GM18907 (cell line): ENCODE measurements at regions not wholly inside any gene's neighbourhood (a gene's known extent, or its start where the extent isn't known, plus 50 kb on each side); places are given as distances from the start of the nearest gene placed in this dataset.

Experiments used
- ATAC-seq: cut with Tn5 transposase; IDR thresholded peaks from one replicate; pipeline ENCODE4 v1.9.1; 2021; ENCODE audit warnings: mild to moderate bottlenecking, moderate library complexity; ENCODE audit not compliant: unreplicated experiment

DNA sequence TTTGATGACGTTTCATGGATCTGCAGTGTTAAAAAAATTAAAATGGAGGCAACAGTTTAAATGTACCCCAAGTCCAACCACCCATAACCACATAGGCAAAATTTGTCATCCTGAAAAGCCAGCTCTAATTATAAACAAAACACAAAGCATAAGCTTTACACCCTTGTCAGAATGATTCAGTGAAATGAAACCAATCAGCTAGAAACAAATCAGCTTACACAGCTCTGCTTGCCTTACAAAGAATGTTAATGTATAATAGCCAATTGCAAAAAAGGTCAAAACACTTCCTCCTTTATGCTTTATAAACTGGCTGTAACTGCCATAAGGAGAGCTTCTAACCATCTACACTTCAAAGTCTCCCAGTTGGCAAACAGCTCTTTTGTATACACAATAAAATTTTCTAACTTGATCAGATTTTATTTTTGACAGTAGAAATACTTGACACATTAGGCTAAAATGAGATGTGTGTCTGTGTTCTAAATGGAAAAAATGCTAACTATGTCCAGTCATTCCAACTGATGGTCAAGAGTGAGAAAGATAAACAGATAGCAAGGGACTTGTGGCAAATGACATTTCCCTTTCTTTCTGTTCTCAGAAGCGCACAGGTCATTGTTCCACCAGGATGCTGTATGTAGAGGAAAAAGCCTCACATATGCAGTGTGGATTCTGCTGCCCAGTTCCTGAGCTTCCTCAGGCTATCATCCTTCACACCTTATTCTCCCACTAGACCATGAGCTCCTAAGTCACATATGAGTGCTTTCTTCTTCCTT is 344.3 kb upstream of the ID4 start:
- ATAC-seq, result no peak

DNA sequence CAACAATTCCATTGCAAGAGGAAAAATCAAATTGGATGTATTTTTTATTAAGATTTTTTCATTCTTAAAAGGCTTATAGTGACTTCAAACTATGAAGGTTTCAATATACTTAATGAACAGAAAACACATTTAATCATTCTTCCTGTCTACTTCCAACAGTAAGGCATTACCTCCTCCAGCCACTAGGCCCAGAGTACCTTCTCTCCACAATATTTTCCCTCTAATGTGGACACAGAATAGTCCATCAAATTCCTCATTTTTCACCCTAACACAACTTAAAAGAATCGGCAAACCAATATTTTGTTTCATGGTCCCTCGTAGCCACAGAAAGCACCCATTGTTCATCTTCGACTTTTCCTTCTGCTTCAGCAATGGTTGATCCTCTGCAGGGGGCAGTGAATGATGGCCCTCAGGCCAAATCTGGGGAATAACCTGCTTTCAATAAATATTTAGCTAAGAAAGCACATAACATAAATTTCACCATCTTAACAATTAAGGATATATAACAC is 335.4 kb upstream of the ID4 start:
- no peak for ATAC-seq

DNA sequence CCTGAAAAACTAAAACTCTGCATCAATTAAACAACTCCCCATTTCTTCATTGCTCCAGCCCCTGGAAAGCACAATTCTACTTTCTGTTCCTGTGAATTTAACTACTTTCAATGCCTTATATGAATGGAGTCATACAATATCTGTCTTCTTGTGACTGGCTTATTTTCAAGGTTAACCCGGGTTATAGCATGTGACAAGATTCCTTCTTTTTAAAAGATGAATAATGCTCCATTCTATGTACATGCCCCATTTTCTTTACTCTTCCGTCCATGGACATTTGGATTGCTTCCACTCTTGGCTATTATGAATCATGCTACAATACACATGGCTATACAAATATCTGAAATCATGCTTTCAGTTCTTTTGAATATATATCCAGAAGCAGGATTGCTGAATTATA is 334.9 kb upstream of the ID4 start:
- ATAC-seq, result no peak

DNA sequence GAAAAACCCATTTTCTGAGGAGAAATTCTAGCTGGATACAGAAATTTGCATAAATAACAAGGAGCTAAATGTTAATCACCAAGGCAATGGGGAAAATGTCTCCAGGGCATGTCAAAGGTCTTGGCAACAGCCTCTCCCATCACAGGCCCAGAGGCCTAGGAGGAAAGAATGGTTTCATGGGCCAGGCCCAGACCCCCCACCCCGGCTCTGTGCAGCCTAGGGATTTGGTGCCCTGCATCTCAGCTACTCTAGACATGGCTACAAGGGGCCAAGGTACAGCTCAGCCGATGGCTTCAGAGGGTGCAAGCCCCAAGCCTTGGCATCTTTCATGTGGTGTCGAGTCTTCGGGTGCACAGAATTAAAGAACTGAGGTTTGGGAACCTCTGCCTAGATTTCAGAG is 321.2 kb upstream of the ID4 start:
- no peak for ATAC-seq

DNA sequence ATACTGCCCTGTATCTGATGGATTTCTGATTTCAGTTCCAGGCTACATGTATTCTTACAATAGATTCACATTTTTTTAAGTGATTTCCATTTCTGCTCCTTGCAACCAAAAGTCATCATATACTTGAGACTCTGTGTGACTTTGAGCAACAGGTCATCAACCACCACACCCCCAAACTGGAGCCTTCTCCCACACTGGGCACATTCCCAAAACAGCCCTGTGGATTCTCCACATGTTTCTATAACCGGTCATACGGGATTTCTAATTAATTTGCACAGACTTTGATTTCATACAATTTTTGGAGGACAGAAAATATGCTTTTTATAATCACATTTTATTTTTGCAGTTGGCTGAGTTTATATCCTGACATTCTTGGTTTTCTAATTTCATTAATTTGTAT is 317.2 kb upstream of the ID4 start:
- no peak for ATAC-seq

DNA sequence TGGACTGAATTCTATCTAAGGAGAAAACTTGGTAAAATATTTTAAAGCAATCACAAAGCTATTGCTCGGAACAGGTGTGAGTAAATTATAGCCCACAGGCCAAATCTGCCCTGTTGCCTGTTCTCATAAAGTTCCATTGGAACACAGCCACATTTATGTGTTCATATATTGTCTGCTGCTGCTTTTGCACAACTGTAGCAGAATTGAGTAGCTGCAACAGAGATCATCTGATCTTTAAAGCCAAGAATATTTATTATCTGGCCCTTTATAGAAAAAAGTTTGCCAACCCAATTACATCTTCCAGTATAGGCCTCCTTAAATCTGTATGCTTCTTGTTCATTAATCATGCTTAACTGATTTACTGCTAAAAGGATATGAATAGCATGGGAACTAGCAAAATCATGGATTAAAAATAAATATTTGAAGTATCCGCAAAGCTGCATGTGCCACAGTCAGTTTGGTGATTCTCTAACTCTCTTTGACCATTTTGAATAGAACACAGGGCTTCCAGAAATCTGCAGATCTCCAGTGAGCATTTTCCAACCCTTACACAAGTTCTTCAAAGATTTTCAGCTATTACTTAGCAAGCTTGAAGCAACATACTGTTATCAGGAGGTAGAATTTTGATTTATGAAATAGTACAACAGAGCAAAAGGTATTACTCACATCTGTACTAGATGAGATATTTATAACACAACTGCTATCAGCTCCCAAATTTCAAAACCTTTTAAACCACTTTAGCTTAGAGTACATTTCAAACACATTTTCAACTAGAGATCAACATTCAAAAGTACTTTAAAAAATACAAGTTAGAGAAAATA is 312.6 kb upstream of the ID4 start:
- no peak for ATAC-seq

DNA sequence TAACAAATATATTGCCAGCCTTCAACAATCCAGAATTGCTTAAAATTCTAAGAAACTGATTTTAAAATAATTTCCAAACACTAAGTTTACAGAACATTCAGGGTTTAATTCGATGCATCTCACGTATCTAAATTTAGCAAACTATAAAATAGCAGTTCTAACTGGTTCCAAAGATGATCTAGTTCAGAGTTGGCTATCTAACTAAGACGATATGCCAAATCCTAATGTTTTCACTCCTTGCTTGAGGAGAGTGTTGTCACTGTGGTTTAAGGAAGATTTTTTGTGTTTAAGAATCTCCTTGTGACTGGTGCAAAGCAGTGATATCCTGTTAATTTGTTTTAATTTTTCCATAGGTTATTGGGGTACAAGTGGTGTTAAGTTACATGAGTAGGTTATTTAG is 311.5 kb upstream of the ID4 start:
- ATAC-seq, result no peak

DNA sequence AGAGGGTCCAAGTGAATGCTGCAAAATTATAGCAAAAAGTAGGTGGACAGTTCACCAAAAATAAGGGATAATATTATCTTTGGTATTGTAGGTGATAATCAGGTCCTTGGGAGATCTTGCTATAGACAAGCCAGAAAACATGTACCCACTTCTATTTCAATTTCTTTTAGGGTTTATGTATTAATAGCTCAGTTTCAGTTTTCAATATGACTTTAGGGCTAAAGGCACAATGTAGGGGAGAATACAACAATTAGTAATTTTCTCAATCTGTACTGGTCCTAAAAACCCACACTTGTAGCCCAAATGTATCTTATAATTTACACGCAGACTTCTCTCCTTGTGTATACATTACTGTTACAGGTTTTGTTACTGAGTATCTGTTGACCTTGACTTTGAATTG is 307.0 kb upstream of the ID4 start:
- no peak for ATAC-seq

DNA sequence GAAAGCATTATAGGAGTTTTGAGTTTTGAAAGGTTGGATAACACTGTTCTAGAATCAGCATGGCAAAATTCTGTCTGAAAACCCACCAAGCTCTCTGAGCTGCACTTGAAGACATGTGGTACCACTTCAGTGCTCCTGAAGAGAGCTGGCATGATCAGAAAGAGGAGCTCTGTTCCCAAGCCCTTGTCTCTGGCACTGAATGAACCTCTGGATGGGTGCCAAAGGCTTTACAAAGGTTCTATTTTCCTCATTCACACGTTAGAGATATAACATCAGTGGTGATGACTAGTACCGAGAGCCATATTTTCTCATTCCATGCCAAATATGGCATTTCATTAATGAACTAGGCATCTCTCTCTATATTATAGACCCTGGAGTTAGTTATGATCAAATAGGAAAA is 301.8 kb upstream of the ID4 start:
- ATAC-seq, result no peak

DNA sequence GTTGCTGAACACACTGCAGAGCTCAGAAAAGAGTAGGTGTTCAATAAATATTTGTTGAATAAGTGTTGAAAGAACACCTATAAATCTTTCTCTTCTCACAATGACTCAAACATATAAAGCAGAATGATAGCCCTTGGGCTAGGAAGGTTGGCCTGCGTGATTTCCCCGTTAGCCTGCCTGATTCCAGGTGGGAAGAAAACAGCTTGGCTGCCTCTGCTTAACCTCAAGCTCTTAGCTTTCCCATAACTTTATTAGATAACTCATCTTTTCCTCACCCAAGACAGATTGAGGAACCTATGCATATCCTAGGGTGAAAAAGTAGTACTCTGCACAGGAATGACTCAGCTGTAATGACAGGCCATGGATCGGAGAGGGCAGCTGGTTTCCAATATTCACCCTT is 300.3 kb upstream of the ID4 start:
- no peak for ATAC-seq

DNA sequence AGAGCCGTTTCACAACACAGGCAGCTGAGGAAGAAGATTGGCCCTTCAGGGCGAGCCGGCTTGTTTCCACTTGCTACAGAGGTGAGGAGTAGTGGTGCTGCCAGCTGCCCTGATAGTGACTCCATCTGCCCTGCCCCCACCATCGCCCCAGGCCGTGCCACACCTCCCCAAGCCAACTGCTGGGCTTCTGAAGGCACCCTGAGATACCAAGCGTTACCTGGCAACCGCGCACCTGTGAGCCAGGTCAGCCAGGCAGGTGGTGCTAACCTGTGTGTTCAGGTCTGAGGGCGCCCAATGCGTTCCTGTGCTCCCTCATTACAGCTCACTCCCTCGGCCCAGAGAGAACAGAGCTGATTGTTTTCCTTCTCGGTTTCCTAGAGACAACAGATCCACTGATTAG is 299.1 kb upstream of the ID4 start:
- ATAC-seq, result no peak

DNA sequence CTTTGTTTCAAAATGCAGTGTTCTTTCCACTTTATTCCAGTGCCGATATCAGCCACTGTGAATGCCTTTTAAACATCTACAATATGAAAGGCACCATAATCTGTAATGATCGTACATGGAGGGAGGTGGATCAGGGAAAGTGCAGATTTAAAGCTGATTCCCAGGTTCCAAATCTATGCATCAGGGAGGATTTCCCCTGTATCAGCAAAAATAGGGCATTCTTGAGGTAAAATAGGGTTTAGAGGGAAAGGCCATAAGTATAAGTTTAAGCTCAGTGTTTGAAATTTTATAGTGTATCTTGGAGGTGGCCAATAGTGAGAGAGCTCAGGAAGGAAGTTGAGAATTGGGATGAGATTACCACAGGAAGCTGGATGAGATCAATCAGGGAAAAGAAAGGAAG is 289.7 kb upstream of the ID4 start:
- no peak for ATAC-seq

DNA sequence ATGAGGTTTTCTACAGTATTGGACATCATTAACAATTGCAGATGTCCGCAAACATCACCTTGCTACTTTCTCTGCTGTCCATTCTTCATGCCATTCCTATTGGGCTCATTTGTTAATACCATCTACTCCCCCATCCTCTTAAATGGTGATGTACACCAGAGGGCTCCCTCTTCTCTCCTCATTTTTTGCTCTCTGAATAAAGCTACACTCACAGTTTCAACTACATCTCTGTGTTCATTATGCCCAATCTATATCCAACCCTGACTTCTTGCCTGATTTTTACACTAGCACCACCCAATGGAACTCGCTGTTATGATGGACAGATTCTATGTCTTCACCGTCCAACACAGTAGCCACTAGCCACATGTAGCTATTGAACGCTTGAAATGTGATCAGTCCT is 288.1 kb upstream of the ID4 start:
- ATAC-seq, result no peak

DNA sequence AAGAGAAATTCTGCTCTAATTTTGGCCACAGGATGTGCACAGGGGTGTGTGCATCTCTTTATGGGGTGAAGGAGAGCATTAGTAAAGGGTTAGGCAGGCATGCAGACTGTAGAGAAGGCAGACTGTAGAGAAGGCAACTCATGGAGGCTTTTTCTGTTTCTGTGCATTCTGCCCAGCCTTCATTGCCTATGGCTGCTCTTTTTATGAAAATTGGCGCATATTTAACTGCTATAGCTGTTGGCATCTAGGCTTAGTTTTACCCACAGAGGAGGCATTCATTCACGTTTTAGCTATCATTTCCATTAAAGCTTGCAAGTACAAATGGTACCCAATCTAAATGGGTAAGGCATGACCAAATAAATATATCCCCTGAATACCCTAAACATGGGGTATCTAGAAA is 286.8 kb upstream of the ID4 start:
- no peak for ATAC-seq

DNA sequence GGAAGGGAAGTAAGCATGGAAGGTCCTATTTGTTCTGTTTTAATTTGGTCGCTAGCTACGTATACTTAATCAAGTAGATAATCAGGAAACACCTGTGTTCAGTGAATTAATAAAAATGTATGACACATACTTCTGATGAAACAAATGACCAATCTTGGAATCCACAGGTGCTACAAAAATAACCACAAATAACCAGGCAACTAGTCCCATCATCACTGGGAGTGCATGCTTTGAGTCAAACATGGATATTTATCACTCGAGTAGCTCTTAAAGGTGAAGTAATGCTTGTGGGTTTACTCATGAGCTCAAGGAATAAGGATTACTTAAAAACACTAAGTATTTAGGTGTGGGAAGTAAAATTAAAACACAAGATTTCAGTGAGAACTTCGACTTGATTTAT is 285.6 kb upstream of the ID4 start:
- ATAC-seq, result no peak

DNA sequence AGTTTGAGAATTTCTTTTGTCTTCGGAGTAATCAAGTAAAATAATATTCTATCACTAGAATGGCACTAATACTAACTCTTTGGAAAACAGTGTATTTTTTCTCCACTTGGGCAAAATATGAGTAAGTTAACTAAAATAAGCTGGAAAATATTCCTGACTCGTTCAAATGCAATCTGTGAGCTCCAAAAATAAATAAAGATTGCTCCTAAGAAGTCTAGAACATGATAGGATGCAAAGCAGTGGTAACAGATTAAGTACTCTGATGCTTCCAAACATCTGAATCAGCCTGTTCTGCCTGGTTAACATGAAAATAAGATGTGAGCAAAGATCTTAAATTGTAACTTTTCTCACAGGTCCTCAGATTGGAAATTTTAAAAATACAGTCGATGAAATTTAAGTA is 285.1 kb upstream of the ID4 start:
- no peak for ATAC-seq

DNA sequence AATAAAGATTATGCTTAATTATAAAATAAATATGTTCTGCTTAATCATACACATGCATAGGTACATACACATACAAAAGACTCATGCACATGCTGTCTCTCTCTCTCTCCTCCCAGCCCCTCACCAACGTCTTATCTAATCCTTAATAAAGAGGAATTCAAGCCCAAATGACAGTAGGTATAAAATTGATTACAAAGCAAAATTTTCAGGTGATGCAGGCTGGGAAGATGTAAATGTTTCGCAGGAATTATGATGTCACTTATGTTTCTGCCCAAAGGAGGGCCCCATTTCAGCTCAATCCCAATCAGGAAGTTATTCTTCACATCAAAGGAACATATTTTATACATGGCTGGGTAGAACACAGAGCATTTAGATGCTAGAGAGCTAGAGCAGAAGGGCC is 284.6 kb upstream of the ID4 start:
- ATAC-seq, result no peak

DNA sequence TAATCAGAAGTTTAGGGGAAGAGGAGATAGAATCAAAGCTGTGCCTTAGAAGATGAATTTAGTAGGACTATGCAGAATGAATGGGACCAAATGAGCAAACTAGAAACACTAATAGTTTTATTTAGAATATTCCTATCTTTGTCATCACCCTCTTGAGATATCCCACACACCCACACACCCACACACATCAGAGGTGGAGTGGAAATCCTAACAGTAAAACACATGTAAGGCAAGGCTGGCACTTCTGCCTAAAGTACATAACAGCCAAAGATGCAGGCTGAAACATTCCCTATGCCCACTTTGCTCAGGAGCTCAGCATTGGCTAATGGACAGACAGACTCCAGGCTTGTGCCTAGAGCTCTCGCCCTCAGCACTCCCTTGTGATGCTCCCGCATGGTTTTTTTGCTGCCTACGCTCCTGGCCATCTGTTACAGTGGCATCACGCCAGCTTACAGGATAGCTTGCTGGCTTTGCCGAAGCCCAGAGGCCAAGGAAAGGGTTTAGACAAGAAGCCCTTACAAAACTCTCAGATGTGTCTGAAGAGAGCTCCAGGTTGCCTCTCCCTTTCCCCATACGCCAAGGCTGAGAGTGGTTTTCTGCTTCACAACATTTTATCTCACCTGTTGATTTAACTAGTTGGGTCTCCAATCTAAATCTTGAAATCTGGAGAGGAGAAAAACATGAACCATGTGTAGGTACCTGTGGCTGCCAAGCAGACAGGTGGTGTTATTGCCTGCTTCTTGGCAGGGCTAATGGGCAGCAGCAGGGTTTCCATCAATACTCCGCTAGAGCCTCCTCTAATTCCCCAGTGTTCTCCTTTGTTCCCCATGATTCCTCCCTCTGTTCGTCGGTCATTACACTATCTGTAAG is 282.6 kb upstream of the ID4 start:
- ATAC-seq, result no peak

DNA sequence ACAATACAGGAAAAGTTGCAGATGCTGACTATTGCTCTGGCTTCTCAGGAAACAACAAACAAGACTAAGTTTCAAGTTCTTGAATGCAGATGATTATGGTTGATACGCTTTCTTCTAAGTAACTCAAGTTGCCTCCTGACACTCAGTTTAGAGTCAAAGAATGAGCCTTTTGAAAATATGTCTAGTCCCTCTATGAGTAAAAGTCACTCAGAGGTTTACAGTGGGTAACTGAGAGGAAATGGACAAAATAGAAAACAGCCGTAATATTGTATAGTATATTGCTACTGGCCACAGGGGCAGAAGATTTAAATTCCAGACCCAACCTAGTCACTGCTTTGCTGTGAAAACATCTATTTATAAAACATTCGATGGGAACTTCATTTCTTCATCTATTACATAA is 280.0 kb upstream of the ID4 start:
- no peak for ATAC-seq

DNA sequence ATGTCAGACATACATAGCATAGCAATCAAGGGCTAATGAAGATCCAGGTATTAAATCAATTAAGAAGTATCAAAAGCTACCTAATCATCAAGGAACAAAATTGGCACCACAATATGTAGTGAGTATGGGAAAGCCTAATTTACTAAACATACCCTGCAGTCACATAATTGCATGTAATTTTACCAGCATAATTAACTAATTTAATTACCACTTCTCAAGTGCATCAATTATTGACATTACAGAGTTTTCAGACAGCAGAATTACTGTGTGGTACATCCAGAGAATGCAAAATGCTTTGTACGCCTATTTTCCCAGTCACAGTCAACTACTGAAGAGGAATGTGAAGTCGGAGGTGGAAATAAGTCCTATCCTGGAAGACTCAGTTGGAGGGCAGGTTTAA is 279.0 kb upstream of the ID4 start:
- no peak for ATAC-seq

DNA sequence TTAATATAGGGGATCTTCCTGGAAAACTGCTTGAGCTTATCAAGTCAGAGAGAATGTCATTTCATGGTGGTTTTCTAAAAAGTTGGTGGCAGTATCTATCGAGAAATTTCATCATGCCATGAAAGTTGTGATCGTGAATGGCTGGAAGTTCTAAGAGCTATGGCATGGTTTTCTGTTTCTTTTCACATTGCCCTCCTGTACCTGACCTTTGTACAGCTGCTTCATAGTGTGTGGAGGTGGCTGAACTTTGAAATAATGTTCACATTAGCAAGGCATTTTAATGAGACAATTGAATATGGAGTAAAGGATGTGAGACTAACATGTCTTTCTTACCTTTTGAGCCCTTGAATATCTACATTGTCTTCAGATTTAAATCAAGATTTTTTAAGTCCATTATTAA is 278.2 kb upstream of the ID4 start:
- no peak for ATAC-seq
